Activated CD4-positive, alpha-beta T cell treated with anti-CD3 and anti-CD28 coated beads, Interleukin-2, amount 10 ng/mL, durations not matched to agents 24 days and 14 days (primary cell): ENCODE measurements at regions not wholly inside any gene's neighbourhood (a gene's known extent, or its start where the extent isn't known, plus 50 kb on each side); places are given as distances from the start of the nearest gene placed in this dataset.

Experiments
- DNase-seq: peaks from one replicate; pipeline ENCODE4 v3.0.0; 2022
- H3K27ac Mint-ChIP-seq: one replicate; pipeline ENCODE4 v1.8.0; 2022; ENCODE audit warnings: mild to moderate bottlenecking, mixed read lengths
- H3K27me3 Mint-ChIP-seq: one replicate; pipeline ENCODE4 v1.8.0; 2022; ENCODE audit warnings: mixed read lengths
- H3K36me3 Mint-ChIP-seq: one replicate; pipeline ENCODE4 v1.8.0; 2022; ENCODE audit warnings: low read depth, mild to moderate bottlenecking, mixed read lengths
- H3K4me1 Mint-ChIP-seq: one replicate; pipeline ENCODE4 v1.8.0; 2021; ENCODE audit warnings: mixed read lengths
- H3K4me3 Mint-ChIP-seq: one replicate; pipeline ENCODE4 v1.8.0; 2022; ENCODE audit warnings: mild to moderate bottlenecking, moderate library complexity, mixed read lengths
- H3K9me3 Mint-ChIP-seq: one replicate; pipeline ENCODE4 v1.8.0; 2021; ENCODE audit warnings: mixed read lengths
- intact Hi-C: fragments of 100-400 bp; cut with micrococcal nuclease; formaldehyde crosslinking; loops from one replicate; pipeline ENCODE4 v1.15.1; 2023

- no peak overlapping the region for H3K27ac Mint-ChIP-seq
- intact Hi-C loops, result no loop called here
- H3K36me3 Mint-ChIP-seq, result no peaks in the 10 kb centered on the region
- no peaks in the 10 kb centered on the region for H3K4me1 Mint-ChIP-seq
- no peak for DNase-seq
- no peaks in the 10 kb centered on the region for H3K27me3 Mint-ChIP-seq
- H3K9me3 Mint-ChIP-seq, result peaks cover 10% of the 10 kb centered on the region
- H3K4me3 Mint-ChIP-seq, result no peak overlapping the region
Observed at GRCh38 chr16:65413861-65414260, 292.0 kb upstream of the CDH11 start.

DNA sequence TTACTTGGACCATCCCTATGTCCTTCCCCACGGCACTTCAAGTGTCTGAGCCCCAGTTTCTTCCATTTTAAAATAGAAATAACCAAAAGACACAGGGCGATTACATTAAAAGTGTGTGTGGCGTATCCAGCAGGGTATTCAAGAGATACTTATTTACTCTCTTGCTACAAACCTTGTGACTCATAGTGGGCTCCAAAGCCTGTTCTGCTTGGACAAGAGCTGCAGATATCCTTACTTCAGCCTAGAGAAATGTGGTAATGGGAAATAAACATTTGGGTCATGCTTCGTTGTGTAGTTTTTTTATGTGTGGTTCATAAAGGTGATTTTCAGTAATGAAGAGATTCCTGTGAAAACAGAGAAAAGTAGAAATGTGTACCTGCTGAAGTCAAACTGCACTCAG is 288.9 kb upstream of the CDH11 start:
- intact Hi-C loops, result no loop called here

GRCh38 chr16:65409510-65409909 is 287.6 kb upstream of the CDH11 start:
- intact Hi-C loops, result no loop called here
- no peak overlapping the region for H3K4me3 Mint-ChIP-seq
- H3K36me3 Mint-ChIP-seq, result no peaks in the 10 kb centered on the region
- H3K27ac Mint-ChIP-seq, result no peak overlapping the region
- no peak for DNase-seq
- no peaks in the 10 kb centered on the region for H3K9me3 Mint-ChIP-seq
- no peaks in the 10 kb centered on the region for H3K27me3 Mint-ChIP-seq
- no peaks in the 10 kb centered on the region for H3K4me1 Mint-ChIP-seq

More for the DNA sequence above, 288.9 kb upstream of the CDH11 start:
- no peaks in the 10 kb centered on the region for H3K9me3 Mint-ChIP-seq
- no peaks in the 10 kb centered on the region for H3K36me3 Mint-ChIP-seq
- H3K27me3 Mint-ChIP-seq, result no peaks in the 10 kb centered on the region
- H3K4me1 Mint-ChIP-seq, result no peaks in the 10 kb centered on the region
- H3K27ac Mint-ChIP-seq, result no peak overlapping the region
- H3K4me3 Mint-ChIP-seq, result no peak overlapping the region
- no peak for DNase-seq

GRCh38 chr16:65406933-65407332 is 285.1 kb upstream of the CDH11 start:
- Mint-ChIP-seq H3K9me3 (no peaks in the 10 kb centered on the region), H3K4me1 (no peaks in the 10 kb centered on the region), H3K4me3 (no peak overlapping the region), H3K27ac (no peak overlapping the region), H3K36me3 (no peaks in the 10 kb centered on the region), H3K27me3 (no peaks in the 10 kb centered on the region)
- intact Hi-C loops, result no loop called here
- DNase-seq, result no peak

- DNase-seq, result no peak
- Mint-ChIP-seq H3K4me1 (no peaks in the 10 kb centered on the region), H3K36me3 (no peaks in the 10 kb centered on the region), H3K9me3 (no peaks in the 10 kb centered on the region), H3K4me3 (no peak overlapping the region), H3K27me3 (no peaks in the 10 kb centered on the region), H3K27ac (no peak overlapping the region)
- intact Hi-C loops, result no loop called here
Observed at GRCh38 chr16:65406116-65406515, 284.3 kb upstream of the CDH11 start.

GRCh38 chr16:65394281-65394680 is 272.4 kb upstream of the CDH11 start:
- Mint-ChIP-seq H3K4me3 (no peak overlapping the region), H3K36me3 (no peaks in the 10 kb centered on the region), H3K27ac (no peak overlapping the region), H3K9me3 (peaks cover 3% of the 10 kb centered on the region), H3K4me1 (no peaks in the 10 kb centered on the region), H3K27me3 (no peaks in the 10 kb centered on the region)
- intact Hi-C loops, result no loop called here
- DNase-seq, result no peak

DNA sequence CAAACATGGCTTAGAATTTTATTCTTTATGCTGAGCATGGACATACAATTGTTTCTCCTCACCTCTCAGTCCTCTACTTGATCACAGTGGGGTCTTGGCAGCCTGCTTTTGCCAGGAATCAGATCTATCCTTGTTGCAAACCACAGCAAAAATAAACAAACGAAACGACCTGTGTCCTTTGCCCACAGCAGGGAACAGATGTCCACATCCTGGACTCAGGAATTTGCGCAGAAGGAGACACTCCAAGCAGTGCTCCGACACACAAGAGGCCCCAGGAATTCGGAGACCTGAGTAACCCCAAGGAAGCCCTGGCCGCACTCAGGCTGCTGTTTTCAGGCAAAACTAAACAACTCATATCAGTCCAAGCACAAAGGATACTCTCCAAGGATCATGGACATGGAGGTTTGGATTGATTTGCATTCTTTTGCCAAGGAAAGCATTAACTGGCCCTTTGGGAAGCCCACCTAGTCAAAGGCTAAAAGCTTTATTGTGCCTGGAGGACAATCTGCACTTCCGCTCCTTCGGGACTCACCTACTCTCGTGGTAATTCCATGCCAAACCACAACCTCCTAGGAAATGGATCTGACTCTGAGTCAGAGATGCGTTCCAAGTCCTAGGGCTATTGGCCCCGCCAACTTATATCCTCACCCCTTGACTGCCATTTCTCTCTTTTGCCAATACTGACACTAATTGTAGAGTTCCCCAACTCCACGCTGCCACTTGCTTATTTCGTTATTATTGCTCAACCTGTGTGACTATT is 271.1 kb upstream of the CDH11 start:
- no peak for DNase-seq
- no peaks in the 10 kb centered on the region for H3K4me1 Mint-ChIP-seq
- no peaks in the 10 kb centered on the region for H3K9me3 Mint-ChIP-seq
- intact Hi-C loops, result no loop called here
- no peak overlapping the region for H3K4me3 Mint-ChIP-seq
- no peaks in the 10 kb centered on the region for H3K36me3 Mint-ChIP-seq
- no peak overlapping the region for H3K27ac Mint-ChIP-seq
- H3K27me3 Mint-ChIP-seq, result no peaks in the 10 kb centered on the region

DNA sequence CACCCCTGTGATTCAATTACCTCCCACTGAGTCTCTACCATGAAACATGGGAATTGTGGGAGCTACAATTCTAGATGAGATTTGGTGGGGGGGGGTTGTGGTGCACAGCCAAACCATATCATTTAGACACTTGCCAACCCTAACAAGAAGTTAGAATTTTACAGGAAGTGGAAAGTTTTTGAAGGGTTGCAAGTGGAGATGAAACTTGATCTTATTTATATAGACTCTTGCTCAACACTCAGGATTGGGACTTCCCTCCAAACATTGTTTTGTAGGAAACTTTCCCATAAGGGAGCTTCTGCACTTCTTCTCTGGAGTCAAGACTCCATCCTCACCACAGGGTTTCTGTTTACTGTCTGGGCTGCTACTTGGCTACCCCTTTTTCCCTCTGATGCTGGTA is 266.7 kb upstream of the CDH11 start:
- intact Hi-C loops, result no loop called here
- Mint-ChIP-seq H3K36me3 (no peaks in the 10 kb centered on the region), H3K4me1 (no peaks in the 10 kb centered on the region), H3K9me3 (no peaks in the 10 kb centered on the region), H3K27ac (no peak overlapping the region), H3K4me3 (no peak overlapping the region), H3K27me3 (no peaks in the 10 kb centered on the region)
- no peak for DNase-seq

GRCh38 chr16:65386672-65387071 is 264.8 kb upstream of the CDH11 start:
- Mint-ChIP-seq H3K9me3 (no peaks in the 10 kb centered on the region), H3K27ac (no peak overlapping the region), H3K27me3 (no peaks in the 10 kb centered on the region), H3K36me3 (no peaks in the 10 kb centered on the region), H3K4me3 (no peak overlapping the region), H3K4me1 (no peaks in the 10 kb centered on the region)
- intact Hi-C loops, result no loop called here
- DNase-seq, result no peak

- Mint-ChIP-seq H3K27ac (no peak overlapping the region), H3K4me3 (no peak overlapping the region), H3K36me3 (no peaks in the 10 kb centered on the region), H3K9me3 (no peaks in the 10 kb centered on the region), H3K4me1 (no peaks in the 10 kb centered on the region), H3K27me3 (no peaks in the 10 kb centered on the region)
- DNase-seq, result no peak
- intact Hi-C loops, result no loop called here
Observed at GRCh38 chr16:65384441-65384840, 262.6 kb upstream of the CDH11 start.

- Mint-ChIP-seq H3K36me3 (no peaks in the 10 kb centered on the region), H3K4me1 (no peaks in the 10 kb centered on the region), H3K9me3 (peaks cover 3% of the 10 kb centered on the region), H3K27ac (no peak overlapping the region), H3K27me3 (no peaks in the 10 kb centered on the region), H3K4me3 (no peak overlapping the region)
- intact Hi-C loops, result no loop called here
- DNase-seq, result no peak
Observed at GRCh38 chr16:65377195-65377594, 255.3 kb upstream of the CDH11 start.

DNA sequence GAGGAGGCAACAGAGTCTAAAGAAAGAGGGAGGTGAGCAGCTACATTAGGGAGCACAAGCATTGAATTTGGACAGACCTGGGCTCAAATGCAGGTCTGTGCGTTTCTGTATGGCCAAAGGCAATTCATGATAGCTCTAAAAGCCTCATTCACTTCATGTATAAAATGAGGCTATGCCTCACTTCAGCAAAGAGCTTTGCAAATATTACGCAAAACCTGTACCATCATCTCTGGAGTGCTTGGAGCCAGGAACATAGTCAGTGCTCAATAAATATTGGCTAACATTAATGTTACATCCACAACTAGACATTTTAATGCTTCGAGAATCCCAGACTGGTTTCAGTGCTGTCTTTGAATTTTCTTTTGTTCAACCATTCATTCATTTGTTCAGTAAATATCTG is 254.7 kb upstream of the CDH11 start:
- Mint-ChIP-seq H3K27ac (no peak overlapping the region), H3K36me3 (no peaks in the 10 kb centered on the region), H3K9me3 (peaks cover 3% of the 10 kb centered on the region), H3K27me3 (no peaks in the 10 kb centered on the region), H3K4me1 (no peaks in the 10 kb centered on the region), H3K4me3 (no peak overlapping the region)
- DNase-seq, result no peak
- intact Hi-C loops, result no loop called here

DNA sequence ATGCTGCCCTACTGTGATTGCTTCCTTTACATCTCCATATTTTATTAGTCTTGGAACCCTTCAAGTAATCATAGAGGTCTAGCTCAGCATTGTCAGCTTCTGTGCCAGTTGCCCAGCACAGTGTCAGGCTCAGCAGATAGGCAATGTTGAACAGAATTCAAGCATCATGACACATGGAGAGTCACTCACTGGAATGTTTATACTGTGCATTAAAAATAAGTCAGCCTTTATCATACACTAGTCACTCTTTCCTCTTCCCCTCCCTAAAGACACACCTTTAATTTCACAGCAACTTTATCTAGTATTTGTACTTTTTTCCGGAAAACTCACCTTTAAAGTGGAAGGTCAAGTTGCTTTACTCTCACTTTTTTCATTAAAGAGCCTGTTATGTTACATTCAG is 253.8 kb upstream of the CDH11 start:
- no peak for DNase-seq
- Mint-ChIP-seq H3K4me1 (no peaks in the 10 kb centered on the region), H3K27me3 (no peaks in the 10 kb centered on the region), H3K27ac (no peak overlapping the region), H3K9me3 (peaks cover 3% of the 10 kb centered on the region), H3K4me3 (no peak overlapping the region), H3K36me3 (no peaks in the 10 kb centered on the region)
- intact Hi-C loops, result no loop called here

GRCh38 chr16:65373097-65373496 is 251.2 kb upstream of the CDH11 start:
- no peaks in the 10 kb centered on the region for H3K27me3 Mint-ChIP-seq
- DNase-seq, result no peak
- no peak overlapping the region for H3K27ac Mint-ChIP-seq
- no peak overlapping the region for H3K4me3 Mint-ChIP-seq
- intact Hi-C loops, result no loop called here
- H3K9me3 Mint-ChIP-seq, result peaks cover 3% of the 10 kb centered on the region
- no peaks in the 10 kb centered on the region for H3K4me1 Mint-ChIP-seq
- H3K36me3 Mint-ChIP-seq, result no peaks in the 10 kb centered on the region

- Mint-ChIP-seq H3K27ac (no peak overlapping the region), H3K4me3 (no peak overlapping the region), H3K36me3 (no peaks in the 10 kb centered on the region), H3K27me3 (no peaks in the 10 kb centered on the region), H3K4me1 (no peaks in the 10 kb centered on the region), H3K9me3 (peaks cover 3% of the 10 kb centered on the region)
- intact Hi-C loops, result no loop called here
- DNase-seq, result no peak
Observed at GRCh38 chr16:65372171-65372570, 250.3 kb upstream of the CDH11 start.
